NCI-H69 (cell line): ENCODE measurements at regions not wholly inside any gene's neighbourhood (a gene's known extent, or its start where the extent isn't known, plus 50 kb on each side); places are given as distances from the start of the nearest gene placed in this dataset.
"Not testable (repeated sequence)": the region's sequence is repeated elsewhere in the genome, so short reads cannot be mapped to it uniquely, and the experiment has no call there.

ENCODE experiments used
- DNase-seq: peaks from one replicate; lab custom pipeline; 2025; lab: John Stamatoyannopoulos, UW

DNA sequence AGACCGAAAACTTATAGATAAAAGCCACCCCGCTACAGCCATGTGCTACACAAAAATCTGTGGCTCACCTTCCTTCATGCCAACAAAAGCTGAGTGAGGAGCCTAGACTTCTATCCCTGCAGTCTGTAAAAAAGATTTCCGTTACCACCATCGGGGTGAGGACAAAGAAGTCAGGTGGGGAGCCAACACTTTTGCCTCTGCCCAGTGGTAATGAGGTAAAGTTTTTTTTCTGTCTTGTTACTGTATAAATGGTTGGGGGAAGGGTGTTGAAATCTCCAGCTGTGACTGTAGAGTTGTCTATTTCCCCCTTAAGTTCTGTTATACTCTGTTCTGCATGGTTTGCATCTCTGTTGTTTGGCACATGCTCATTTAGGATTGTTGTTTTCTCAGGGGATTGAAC is 707.8 kb downstream of the FLRT2 start:
- peak; percentile 29 for DNase-seq

DNA sequence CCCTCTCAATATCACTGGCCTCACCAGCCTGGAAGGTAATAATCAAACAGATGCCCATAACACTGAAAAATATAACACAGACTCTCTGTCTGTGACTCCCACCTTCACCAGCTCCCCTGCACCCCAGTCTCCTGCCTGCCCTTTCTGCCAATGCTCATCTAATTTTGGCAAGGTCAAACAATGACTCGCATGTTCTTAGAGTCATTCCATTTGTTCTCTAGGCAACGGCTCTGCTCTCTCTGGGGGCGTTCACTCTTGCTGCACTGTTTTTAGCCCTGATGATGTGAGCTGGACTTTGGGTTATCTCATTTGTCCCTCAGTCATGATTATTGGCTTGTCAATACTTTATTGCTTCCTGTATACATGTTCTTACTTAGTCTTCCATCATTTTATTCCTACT is 691.8 kb downstream of the FLRT2 start:
- DNase-seq, result peak; percentile 75

DNA sequence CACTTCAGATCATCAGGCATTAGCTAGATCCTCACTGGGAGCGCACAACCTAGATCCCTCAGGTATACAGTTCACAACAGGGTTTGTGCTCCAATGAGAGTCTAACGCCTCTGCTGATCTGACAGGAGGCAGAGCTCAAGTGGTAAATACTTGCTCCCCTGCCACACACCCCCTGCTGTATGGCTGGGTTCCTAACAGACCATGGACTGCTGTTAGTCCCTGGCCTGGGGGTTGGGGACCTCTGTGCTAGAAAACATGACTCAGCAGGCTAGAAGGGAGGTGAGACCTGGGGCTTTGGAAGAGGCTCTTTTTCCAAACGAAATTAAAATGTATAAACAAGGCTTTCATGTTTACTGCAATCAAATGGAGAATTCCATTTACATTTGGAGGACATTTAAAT is 691.1 kb downstream of the FLRT2 start:
- peak; percentile 82 for DNase-seq

DNA sequence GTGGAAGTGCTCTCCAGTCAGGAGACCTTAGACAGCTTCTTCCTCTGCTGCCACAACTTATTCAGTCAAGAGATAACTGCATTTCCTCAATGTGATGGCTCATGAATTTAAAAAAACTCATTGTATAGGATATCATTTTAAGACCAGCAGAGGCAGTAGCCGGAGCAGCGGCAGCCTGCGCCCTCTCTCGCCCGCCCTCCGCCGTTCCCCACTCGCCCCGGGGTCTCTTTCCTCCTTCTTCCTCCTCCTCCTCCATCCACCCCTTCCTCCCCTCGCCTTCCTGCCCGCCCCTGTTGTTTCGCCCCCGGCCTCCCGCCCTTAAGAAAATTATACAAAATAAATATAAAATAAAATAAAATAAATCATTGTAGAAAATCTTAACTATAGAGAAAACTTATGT is 687.6 kb downstream of the FLRT2 start:
- DNase-seq, result no peak

DNA sequence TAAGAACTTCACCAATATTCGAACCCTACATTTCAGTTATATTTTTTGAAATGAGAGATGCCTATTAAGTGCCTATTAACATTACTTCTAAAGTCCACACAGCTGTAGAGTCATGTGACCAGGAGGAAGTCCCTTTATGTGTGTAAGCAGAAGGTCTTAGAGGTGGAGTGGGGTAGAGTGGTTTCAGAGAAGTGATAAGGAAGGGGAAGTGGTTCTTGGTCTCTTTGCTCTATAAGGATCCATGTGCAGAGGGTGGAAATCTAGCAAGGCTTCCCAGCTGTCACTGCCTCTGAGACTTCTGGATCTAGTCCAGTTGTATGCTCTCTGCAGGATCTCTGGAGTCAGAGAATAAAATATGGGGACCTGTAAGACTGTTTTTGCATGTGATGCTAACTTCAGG is 673.9 kb downstream of the FLRT2 start:
- peak; percentile 33 for DNase-seq

DNA sequence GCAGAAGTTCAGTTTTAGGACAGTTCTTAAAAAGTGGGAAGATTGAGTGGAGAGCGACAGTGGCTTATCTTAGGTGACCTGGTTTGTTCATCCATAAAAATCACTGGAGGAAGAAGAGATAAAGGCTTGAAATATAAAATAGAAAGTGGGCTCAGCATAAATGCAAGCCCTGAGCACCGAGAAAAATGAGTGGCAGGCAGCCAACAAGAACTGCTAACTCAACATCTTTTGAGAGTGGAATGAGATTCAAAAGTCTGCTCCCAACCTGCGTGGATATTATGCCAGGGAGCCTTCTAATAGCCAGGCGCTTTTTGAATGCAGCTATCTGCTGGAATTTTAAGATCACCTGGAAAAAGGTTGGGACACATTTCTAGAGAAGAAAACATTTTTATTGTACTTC is 666.5 kb downstream of the FLRT2 start:
- no peak for DNase-seq

DNA sequence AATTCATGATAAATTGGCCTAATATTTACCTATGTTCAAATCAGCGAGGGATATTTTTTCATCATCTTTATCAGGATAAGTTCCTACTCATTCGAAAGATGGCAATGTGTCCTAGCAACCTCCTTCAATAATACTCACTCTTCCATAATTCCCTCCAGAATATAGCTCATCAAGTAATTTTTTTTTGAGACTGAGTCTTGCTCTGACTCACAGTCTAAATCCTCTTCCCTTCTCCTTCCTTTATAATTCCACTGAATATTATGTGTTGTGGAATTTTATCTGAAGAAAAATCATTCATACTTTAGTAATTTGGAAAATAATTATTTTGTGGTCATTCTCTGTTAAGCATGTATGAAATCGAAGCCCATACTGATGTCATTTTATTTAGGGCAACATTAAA is 663.8 kb downstream of the FLRT2 start:
- no peak for DNase-seq

DNA sequence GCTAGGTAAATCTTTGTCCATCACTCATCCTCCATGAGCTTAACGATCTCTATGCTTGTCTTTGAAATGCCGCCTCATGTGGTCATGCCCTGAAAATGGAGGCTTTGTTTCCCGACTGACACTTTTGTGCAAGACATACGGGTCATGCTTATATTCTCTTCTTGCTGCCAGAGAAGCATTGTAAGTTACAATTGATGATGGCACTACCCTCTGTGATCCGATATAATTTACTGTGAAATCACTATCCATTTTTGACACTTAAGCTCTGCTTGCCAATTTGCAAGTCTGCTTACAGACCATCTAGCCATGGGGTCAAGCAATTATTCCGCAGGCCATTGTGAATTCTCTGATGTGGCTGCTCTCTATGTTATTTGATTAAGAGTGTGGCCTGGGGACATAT is 650.0 kb downstream of the FLRT2 start:
- peak; percentile 100 for DNase-seq

DNA sequence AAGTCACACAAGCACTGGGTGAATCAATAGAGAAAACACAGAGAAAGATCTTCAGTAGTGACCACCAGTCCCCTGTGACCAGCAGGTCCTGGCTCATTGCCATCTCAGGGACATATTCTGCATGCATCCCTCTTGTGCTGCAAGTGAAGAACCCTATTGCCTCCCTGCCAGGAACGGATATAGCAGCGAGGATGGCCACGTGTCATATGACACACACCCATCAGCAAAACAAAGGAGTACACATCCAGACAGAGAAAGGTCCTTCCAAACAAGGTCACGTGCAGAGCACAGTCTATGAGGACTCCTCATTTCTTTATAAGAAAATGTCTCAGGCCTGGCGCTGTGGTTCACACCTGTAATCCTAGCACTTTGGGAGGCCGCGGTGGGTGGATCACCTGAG is 638.4 kb downstream of the FLRT2 start:
- peak; percentile 8 for DNase-seq

DNA sequence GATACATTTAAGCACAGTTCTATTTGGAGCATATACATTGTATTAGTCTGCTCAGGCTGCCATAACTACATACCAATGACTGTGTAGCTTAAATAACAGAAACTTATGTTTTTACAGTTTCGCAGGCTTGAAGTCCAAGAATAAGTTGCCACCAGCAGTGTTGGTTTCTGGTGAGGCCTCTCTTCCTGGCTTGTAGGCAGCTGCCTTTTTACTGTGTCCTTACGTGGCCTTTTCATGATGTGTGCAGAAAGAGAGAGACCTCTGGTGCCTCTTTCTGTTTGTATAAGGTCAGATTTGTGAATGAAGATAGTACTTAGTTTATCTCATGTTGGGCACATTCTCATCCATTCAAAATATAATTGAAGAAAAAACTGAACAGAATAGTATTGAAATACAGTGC is 636.6 kb downstream of the FLRT2 start:
- peak; percentile 17 for DNase-seq

DNA sequence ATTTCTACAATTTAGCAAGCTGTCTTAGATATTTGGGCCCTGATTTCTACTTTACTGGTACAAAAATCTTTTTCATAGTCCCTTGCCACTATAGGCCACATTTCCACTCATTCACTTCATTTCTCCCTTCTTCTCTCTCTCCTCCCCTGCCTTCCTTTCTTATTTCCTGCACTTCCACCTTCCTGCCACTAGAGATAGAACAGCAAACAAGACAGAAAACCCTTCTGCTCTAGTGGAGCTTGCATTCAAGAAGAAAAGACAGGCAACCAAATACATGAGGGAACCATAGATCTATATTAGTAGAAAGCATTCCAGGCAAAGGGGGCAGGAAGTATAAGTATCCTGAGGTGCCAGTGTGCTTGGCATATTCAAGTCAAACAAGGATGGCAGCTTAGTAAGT is 623.5 kb downstream of the FLRT2 start:
- DNase-seq, result peak; percentile 44

DNA sequence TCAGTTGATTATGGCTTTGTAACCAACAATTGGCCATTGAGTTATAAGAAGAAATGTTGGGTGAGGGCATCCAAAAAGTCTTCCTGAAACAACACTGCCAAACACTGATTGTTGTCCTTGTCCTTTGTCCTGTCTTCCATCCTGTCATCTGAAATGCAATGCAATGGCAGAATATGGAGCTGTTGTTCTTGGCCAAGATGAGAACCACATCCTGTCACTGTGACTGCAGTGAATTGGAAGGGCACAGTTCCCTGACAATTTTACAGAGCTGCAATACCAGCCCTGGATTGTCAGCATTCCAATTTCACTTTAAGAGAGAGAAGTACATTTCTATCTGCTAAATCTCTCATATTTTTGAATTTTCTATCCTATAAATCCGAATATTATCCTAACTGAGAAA is 613.3 kb downstream of the FLRT2 start:
- DNase-seq, result no peak

DNA sequence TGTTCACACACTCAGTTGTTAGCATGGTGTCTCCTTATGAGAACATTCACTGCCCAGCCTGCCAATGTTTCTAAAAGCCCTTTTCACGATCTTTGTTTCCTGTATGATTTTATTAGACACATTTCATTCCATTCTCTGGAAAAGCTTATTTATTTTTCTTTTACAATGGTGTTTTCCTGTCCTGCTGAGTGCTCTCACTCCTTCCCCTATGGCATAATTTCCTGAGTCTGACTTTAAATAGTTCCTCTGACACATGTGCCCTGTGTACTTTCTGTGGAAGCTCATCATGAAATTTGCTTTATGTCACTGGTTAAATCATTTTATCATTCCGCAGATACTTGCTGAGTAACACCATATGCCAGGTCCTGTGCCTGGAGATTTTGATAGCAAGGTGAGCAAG is 612.0 kb downstream of the FLRT2 start:
- DNase-seq, result no peak

DNA sequence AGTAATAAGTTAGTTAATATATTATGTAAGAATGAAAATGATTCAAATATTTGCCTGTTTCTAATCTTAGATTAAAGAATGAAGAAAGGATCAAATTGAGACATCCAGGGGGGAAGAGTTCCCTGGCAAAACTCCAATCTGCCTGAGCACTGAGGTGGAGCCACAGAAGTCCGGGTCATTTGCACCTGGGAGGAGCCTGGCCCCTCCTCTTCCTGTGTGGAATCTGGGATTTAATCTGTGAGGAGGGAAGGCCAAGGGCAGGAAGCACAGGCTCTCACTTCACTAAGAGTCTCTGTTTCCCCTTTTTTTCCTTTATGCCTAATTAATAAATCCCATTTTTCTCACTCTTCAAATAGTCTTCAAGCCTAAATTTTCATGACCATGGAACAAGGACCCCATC is 599.5 kb downstream of the FLRT2 start:
- DNase-seq, result peak; percentile 34

DNA sequence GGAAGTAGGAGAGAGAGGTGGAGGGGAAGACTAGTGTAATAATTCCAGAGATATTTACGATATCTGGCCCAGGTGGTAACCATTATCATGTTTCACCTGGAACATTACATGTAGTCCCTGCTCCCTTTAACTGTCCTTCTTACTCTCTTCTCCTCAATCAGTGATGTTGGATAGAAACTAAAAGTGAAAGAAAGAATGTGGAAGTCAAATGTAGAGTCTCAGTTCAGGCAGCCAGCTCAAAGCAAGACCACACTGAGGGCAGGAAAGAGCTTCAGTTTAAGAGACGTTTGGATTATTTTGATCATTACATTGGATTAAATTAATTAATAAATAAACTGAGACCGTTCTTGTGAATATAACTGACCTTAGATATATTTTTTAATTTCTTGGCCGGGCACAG is 594.4 kb downstream of the FLRT2 start:
- no peak for DNase-seq

DNA sequence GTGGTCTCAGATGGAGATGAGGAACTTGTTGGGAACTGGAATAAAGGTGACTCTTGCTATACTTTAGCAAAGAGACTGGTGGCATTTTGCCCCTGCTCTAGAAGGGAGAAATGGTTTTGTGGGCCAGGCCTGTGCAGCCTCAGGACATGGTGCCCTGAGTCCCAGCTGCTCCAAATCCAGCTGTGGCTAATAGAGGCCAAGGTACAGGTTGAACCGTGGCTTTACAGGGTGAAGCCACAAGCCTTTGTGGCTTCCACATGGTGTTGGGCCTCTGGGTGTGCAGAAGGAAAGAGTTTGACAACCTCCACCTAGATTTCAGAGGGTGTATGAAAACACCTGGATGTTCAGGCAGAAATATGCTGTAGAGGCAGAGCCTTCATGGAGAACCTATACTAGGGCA is 586.0 kb downstream of the FLRT2 start:
- DNase-seq, result no peak

DNA sequence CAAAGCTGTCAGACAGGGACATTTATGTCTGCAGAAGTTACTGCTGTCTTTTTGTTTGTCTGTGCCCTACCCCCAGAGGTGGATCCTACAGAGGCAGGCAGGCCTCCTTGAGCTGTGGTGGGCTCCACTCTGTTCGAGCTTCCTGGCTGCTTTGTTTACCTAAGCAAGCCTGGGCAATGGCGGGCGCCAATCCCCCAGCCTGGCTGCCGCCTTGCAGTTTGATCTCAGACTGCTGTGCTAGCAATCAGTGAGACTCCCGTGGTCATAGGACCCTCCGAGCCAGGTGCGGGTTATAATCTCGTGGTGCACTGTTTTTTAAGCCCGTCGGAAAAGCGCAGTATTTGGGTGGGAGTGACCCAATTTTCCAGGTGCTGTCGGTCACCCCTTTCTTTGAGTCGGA is 580.9 kb downstream of the FLRT2 start:
- DNase-seq, result not testable (repeated sequence)

DNA sequence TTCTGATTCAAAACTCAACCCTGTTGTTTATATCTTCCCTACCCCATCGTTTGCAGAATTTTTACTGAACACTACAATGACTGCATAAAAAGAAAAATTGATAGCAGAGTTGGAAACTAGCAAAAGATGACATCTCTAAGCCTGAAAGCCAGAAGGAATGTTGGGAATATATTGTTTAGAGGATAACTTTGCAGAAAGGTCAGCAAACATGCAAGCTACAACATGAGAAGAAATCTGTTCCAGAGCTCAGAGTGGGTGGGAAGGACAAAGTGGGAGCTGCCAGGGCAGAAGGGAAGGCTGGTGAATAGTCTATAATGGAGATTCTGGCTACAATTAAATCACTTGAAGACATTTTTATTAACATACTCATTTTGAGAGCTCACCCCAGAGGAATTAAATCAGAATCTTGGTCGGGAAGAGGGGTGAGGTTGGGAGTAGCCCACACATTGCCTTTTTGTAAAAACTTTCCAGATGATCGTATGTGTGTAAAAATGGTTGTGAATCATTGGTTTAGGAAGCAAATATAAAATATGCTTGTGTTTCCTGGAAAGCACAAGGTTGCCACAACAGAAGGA is 574.8 kb downstream of the FLRT2 start:
- no peak for DNase-seq

DNA sequence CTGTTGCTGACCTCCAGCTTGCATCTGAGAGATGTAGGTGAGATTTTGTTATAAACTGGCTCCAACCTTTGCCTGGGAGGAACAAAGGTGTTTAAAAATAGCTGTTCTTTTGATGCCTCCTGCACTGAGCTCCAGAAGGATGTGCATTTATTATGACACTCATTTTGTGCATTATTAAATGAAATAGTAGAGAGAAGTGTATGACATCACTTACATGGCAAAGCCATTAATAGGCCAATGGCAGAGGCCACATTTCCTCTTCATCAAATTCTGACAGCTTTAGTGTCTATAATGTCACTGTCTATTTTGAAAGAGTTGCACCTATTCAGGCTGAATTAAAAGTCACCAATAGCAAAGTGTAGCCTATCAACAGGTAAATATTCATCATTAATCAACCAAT is 564.6 kb downstream of the FLRT2 start:
- DNase-seq, result no peak

DNA sequence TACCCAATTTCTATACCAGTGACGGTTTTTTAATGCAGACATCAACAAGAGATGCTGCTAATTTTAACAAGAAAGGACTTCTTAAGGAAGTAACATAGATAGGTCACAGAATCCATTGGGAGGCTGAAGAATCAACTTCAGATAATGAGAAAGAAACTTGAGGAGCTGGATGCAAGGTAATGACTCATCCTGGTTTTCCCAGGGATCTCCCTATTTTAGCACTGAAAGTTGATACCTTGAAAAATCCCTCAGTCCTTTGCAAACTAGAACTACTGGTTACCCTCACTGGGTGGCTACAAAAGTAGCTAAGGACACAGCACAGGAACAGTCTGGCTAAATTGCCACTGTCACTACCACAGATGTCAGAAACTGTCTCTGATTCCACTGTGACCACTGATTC is 561.9 kb downstream of the FLRT2 start:
- DNase-seq, result peak; percentile 70

DNA sequence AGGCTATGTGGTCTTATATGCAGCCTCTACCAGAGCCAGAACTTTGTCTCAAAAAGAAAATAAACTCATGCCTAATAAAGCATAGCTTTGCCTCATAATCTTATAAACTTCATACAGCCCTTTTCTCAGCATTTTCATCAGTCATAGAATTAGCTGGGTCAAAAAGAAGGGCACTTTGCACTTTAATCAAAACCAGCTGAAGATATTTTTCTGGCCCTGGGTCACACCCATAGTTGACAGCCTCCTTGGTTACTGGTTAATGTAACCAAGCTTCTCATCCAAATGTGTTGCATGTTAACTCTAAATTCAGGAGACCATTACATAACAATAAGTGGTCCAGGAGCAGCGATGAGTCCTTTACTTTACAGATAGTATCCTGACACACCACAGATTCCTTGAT is 558.2 kb downstream of the FLRT2 start:
- no peak for DNase-seq

DNA sequence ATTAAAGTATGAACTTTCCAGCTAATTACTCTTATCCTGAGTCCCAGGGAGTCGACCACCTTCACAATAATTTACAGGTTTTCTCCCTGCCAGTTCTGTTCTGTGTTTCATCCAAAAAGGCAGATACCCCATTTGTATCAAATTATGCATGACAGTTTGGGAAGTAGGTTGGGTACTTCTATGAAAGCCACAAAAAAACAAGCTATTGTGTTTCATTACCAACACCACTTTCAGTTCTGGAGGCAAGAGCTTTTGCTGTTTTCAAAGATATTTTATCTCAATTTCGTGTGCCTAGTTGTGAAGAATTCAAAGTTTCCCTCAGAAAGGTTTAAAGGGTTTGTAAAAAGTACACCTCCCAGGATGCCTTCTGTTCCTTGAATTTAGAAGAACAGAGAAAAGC is 557.4 kb downstream of the FLRT2 start:
- no peak for DNase-seq

DNA sequence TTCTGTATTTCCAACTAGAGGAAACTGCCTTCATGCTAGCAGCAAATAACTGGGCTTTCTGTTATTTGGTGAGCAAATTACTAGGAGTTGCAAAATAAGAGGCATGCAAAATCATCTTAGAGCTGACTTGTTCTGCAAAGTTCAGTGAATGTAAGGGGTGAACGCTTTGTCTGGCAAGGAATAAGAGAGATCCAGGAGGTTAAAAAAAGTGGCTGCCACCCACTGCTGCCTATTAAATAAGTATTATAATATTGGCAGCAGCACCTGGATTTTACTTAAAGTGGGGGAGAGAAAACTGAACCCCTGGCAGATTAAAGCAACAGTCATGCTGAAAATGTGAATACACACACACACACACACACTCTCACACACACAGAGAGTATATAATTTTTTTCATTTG is 557.0 kb downstream of the FLRT2 start:
- DNase-seq, result peak; percentile 89

DNA sequence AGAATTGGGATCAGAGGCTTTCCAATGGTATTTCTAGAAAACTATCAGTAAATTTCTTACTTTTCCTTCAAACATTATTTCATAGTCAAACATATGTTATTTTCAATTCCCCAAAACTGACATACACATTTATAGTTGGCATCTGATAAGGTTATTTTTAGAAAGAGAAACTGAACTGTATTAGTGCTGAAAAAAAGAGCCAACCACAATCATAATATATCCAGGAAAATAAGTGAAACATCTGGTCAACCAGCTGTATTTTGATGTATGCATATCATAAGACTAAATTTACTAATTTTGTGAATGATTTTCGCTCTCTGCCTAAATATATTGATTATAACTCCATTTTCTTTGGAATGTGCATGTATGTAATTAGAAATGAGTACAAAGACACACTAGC is 554.2 kb downstream of the FLRT2 start:
- no peak for DNase-seq

DNA sequence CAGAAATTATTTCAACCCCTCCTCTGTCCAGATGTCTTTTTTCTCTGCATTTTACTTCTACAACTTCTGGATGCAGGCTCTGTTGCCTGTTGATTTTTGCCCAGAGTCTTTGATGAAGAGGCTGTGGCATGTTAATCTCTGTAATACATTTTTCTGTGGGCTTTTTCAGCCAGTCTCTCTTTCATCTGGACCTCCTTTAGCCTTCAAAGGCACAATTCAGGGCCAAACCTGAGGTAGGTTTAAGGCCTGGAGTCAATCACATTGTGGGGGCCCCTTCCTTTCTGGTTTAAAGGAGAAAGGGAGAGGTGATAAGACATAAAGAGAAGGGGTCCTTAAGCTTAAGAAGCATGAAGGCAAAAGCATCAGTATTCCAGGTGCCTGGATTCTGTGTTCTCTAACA is 553.7 kb downstream of the FLRT2 start:
- DNase-seq, result no peak
